NB4 (cell line): ENCODE measurements at regions not wholly inside any gene's neighbourhood (a gene's known extent, or its start where the extent isn't known, plus 50 kb on each side); places are given as distances from the start of the nearest gene placed in this dataset.

Experiments
- CTCF ChIP-seq: IDR thresholded peaks from one replicate; pipeline ENCODE4 v1.5.1; 2012; ENCODE audit warnings: low read depth, low read length
- MAX ChIP-seq: IDR thresholded peaks from 2 replicates; pipeline ENCODE4 v1.6.1; 2011; ENCODE audit warnings: low read depth, low read length
- MYC ChIP-seq: IDR thresholded peaks from 2 replicates; pipeline ENCODE4 v1.6.1; 2011; ENCODE audit warnings: low read depth, low read length
- POLR2A ChIP-seq: IDR thresholded peaks from 2 replicates; pipeline ENCODE4 v1.6.1; 2011; ENCODE audit warnings: mild to moderate bottlenecking; ENCODE audit not compliant: insufficient read length; ENCODE audit errors: extremely low read depth

- TF ChIP-seq CTCF = no peak
- TF ChIP-seq POLR2A = no peak
- no peak for TF ChIP-seq MAX
- no peak for TF ChIP-seq MYC
These were observed 137.7 kb upstream of the MDFIC start for GRCh38 chr7:114784177-114784576.
